Activated CD4-positive, alpha-beta T cell treated with anti-CD3 and anti-CD28 coated beads, Interleukin-10, Interleukin-2, amounts not matched to agents 100 ng/mL and 50 ng/mL, durations not matched to agents 16 hours and 8 hours (primary cell): ENCODE measurements at regions not wholly inside any gene's neighbourhood (a gene's known extent, or its start where the extent isn't known, plus 50 kb on each side); places are given as distances from the start of the nearest gene placed in this dataset.
"Not testable (repeated sequence)": the region's sequence is repeated elsewhere in the genome, so short reads cannot be mapped to it uniquely, and the experiment has no call there.

ENCODE experiments used
- DNase-seq: peaks from one replicate; pipeline ENCODE4 v3.0.0-alpha.2; 2020

GRCh38 chr15:31221936-31222515 lies 104.6 kb upstream of the KLF13 start:
- no peak for DNase-seq

GRCh38 chr15:31222773-31223341 lies 103.8 kb upstream of the KLF13 start:
- no peak for DNase-seq

GRCh38 chr15:31223478-31224350 lies 102.9 kb upstream of the KLF13 start:
- no peak for DNase-seq

GRCh38 chr15:31224661-31225060 lies 102.0 kb upstream of the KLF13 start:
- DNase-seq: not testable (repeated sequence)

- DNase-seq: no peak
Observed at GRCh38 chr15:31225356-31225955, 101.2 kb upstream of the KLF13 start.

GRCh38 chr15:31226021-31226420 lies 100.6 kb upstream of the KLF13 start:
- DNase-seq: no peak

- no peak for DNase-seq
Observed at GRCh38 chr15:31227235-31227634, 99.4 kb upstream of the KLF13 start.

GRCh38 chr15:31228011-31228484 lies 98.6 kb upstream of the KLF13 start:
- no peak for DNase-seq

- DNase-seq: no peak
Observed at GRCh38 chr15:31228980-31229826, 97.4 kb upstream of the KLF13 start.

GRCh38 chr15:31230630-31231485 lies 95.8 kb upstream of the KLF13 start:
- no peak for DNase-seq

- DNase-seq: no peak
Observed at GRCh38 chr15:31234815-31235214, 91.8 kb upstream of the KLF13 start.

- DNase-seq: no peak
Observed at GRCh38 chr15:31235311-31236183, 91.1 kb upstream of the KLF13 start.

- DNase-seq: no peak
Observed at GRCh38 chr15:31236184-31237042, 90.2 kb upstream of the KLF13 start.

GRCh38 chr15:31237043-31237324 lies 89.7 kb upstream of the KLF13 start:
- no peak for DNase-seq

GRCh38 chr15:31238906-31239305 lies 87.7 kb upstream of the KLF13 start:
- DNase-seq: no peak

GRCh38 chr15:31239409-31239808 lies 87.2 kb upstream of the KLF13 start:
- no peak for DNase-seq

- DNase-seq: peak; percentile 38
Observed at GRCh38 chr15:31241888-31242522, 84.6 kb upstream of the KLF13 start.

- no peak for DNase-seq
Observed at GRCh38 chr15:31243895-31244294, 82.7 kb upstream of the KLF13 start.

- DNase-seq: no peak
Observed at GRCh38 chr15:31245135-31245689, 81.4 kb upstream of the KLF13 start.
